Astrocyte (in vitro differentiated cells and primary cell): ENCODE measurements at regions not wholly inside any gene's neighbourhood (a gene's known extent, or its start where the extent isn't known, plus 50 kb on each side); places are given as distances from the start of the nearest gene placed in this dataset.
A peak's percentile ranks its signal among the peaks of the same experiment; 100 is the strongest.

ENCODE experiments used
- DNase-seq: peaks from one replicate; pipeline ENCODE4 v3.0.0-alpha.2; 2010; ENCODE audit warnings: low read depth
- FAIRE-seq: peaks from 2 replicates; lab custom pipeline; 2011; peaks lifted over from hg19 to GRCh38; lab: Jason Lieb, UNC
- H2AFZ ChIP-seq: 2 replicates; pipeline ENCODE4 v1.6.0; 2012; ENCODE audit warnings: low read depth, low read length, inconsistent platforms
- H3K27ac ChIP-seq: 2 replicates; pipeline ENCODE4 v1.5.1; 2011; ENCODE audit warnings: low read depth, low read length, inconsistent platforms
- H3K27me3 ChIP-seq: 2 replicates; pipeline ENCODE4 v1.6.0; 2011; ENCODE audit warnings: low read length, inconsistent platforms; ENCODE audit not compliant: insufficient read depth
- H3K36me3 ChIP-seq: 2 replicates; pipeline ENCODE4 v1.5.1; 2011; ENCODE audit warnings: low read length, inconsistent platforms; ENCODE audit not compliant: insufficient read depth
- H3K4me1 ChIP-seq: 2 replicates; pipeline ENCODE4 v1.5.1; 2011; ENCODE audit warnings: low read length, inconsistent platforms; ENCODE audit not compliant: insufficient read depth
- H3K4me2 ChIP-seq: 2 replicates; pipeline ENCODE4 v1.6.0; 2012; ENCODE audit warnings: low read length, inconsistent platforms
- H3K4me3 ChIP-seq: 2 replicates; pipeline ENCODE4 v1.5.1; 2011; ENCODE audit warnings: low read depth, mild to moderate bottlenecking, low read length, inconsistent platforms; ENCODE audit not compliant: insufficient read depth
- H3K79me2 ChIP-seq: 2 replicates; pipeline ENCODE4 v1.6.0; 2012; ENCODE audit warnings: mild to moderate bottlenecking, low read length, inconsistent platforms; ENCODE audit not compliant: insufficient read depth
- H3K9ac ChIP-seq: 2 replicates; pipeline ENCODE4 v1.6.0; 2012; ENCODE audit warnings: mild to moderate bottlenecking, low read length, inconsistent platforms
- H3K9me3 ChIP-seq: 2 replicates; pipeline ENCODE4 v1.5.1; 2012; ENCODE audit warnings: low read depth, mild to moderate bottlenecking, low read length, inconsistent platforms; ENCODE audit not compliant: insufficient read depth
- H4K20me1 ChIP-seq: 2 replicates; pipeline ENCODE4 v1.6.0; 2012; ENCODE audit warnings: low read length, inconsistent platforms; ENCODE audit not compliant: insufficient read depth
- H3K27ac Mint-ChIP-seq: one replicate; pipeline ENCODE4 v1.8.0; 2021; ENCODE audit warnings: mild to moderate bottlenecking, mixed read lengths; ENCODE audit not compliant: unreplicated experiment
- H3K27me3 Mint-ChIP-seq: one replicate; pipeline ENCODE4 v1.8.0; 2021; ENCODE audit warnings: low read depth, mixed read lengths; ENCODE audit not compliant: unreplicated experiment
- H3K36me3 Mint-ChIP-seq: one replicate; pipeline ENCODE4 v1.8.0; 2021; ENCODE audit warnings: low read depth, mixed read lengths; ENCODE audit not compliant: unreplicated experiment
- H3K4me1 Mint-ChIP-seq: one replicate; pipeline ENCODE4 v1.8.0; 2021; ENCODE audit warnings: low read depth, mixed read lengths; ENCODE audit not compliant: unreplicated experiment
- H3K4me3 Mint-ChIP-seq: one replicate; pipeline ENCODE4 v1.8.0; 2021; ENCODE audit warnings: mild to moderate bottlenecking, moderate library complexity, mixed read lengths; ENCODE audit not compliant: unreplicated experiment
- H3K9me3 Mint-ChIP-seq: one replicate; pipeline ENCODE4 v1.8.0; 2021; ENCODE audit warnings: mild to moderate bottlenecking, mixed read lengths; ENCODE audit not compliant: unreplicated experiment
- EZH2 ChIP-seq: IDR thresholded peaks from 2 replicates; pipeline ENCODE4 v1.6.1; 2012; ENCODE audit warnings: mild to moderate bottlenecking, low read length, inconsistent platforms; ENCODE audit not compliant: insufficient read depth
- TF ChIP-seq, protein P1 (sequence below): IDR thresholded peaks from 2 replicates; pipeline ENCODE4 v1.5.1; 2011; ENCODE audit warnings: low read depth, mild to moderate bottlenecking, inconsistent platforms, low read length, moderate library complexity; ENCODE audit not compliant: insufficient read depth

DNA sequence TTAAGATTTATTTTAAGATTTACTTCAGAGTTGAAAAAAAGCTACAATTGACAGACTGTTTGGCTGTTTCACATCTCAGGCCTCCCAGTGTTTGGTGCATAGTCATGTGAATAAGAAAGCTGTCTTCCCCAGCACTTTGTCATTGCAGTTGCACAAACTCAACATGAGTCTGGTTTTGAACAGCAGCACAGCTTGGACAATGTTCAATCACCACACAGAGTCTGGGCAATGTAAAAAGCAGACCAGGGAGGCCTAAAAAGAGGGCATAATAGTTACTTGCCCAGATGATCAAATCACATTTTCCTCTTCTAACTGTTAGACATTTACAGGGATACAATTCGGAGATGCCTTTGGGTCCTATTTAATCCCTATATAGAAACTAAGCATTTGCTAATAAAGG is 1055.0 kb downstream of the RPA4 start:
- DNase-seq, result no peak
- no peak overlapping the region for H2AFZ ChIP-seq

DNA sequence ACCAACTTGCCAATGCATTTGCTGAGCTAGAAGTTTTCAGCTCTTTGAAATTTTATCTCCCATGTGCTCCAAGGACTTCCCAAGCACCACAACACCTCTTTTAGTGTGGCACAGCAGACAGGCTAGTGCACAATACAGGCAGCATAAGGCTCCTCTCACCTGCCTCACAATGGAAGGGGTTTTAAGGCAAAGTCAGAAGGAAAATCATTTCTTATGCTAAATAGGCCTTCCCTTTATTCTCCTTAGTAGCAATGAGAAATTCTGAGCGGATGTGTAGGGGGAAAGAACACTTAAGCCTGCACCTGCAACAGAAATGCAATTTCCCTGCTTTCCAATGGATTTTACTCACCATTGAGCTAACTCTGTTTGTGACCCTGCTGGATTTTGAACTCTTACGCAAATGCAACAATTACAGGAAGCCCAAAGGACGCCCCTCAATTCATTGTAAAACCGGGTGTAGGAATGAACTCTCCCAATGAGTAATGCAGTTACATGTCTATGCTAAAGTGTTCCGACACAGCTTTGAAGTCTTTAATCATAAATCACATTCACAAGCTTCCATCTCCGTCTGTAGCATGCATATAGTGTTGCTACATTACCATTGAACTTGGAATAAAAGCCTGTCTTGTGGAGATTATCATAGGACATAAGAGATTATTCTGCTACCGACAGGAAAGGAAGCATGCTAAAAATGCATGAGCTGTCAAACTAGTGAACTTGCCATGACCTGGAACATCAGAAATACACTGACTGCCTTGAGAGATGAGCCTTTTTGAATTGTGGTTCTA is 1084.9 kb downstream of the RPA4 start:
- Mint-ChIP-seq H3K27me3 (no peaks in the 10 kb centered on the region), H3K4me3 (no peak overlapping the region), H3K9me3 (no peaks in the 10 kb centered on the region), H3K4me1 (peaks cover 4% of the 10 kb centered on the region), H3K36me3 (no peaks in the 10 kb centered on the region), H3K27ac (no peak overlapping the region)
- Histone ChIP-seq H3K36me3 (no peaks in the 10 kb centered on the region), H3K79me2 (no peaks in the 10 kb centered on the region), H3K4me3 (no peak overlapping the region), H3K27ac (no peak overlapping the region), H4K20me1 (no peaks in the 10 kb centered on the region), H3K9ac (no peak overlapping the region), H3K4me2 (no peak overlapping the region), H3K27me3 (no peaks in the 10 kb centered on the region), H3K4me1 (no peaks in the 10 kb centered on the region), H3K9me3 (no peaks in the 10 kb centered on the region), H2AFZ (no peak overlapping the region)
- TF ChIP-seq, protein P1, sequence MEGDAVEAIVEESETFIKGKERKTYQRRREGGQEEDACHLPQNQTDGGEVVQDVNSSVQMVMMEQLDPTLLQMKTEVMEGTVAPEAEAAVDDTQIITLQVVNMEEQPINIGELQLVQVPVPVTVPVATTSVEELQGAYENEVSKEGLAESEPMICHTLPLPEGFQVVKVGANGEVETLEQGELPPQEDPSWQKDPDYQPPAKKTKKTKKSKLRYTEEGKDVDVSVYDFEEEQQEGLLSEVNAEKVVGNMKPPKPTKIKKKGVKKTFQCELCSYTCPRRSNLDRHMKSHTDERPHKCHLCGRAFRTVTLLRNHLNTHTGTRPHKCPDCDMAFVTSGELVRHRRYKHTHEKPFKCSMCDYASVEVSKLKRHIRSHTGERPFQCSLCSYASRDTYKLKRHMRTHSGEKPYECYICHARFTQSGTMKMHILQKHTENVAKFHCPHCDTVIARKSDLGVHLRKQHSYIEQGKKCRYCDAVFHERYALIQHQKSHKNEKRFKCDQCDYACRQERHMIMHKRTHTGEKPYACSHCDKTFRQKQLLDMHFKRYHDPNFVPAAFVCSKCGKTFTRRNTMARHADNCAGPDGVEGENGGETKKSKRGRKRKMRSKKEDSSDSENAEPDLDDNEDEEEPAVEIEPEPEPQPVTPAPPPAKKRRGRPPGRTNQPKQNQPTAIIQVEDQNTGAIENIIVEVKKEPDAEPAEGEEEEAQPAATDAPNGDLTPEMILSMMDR, result no peak
- no peak for TF ChIP-seq EZH2
- FAIRE-seq, result peak; percentile 17
- DNase-seq, result no peak

More for the DNA sequence above, 1055.0 kb downstream of the RPA4 start:
- H4K20me1 ChIP-seq, result no peaks in the 10 kb centered on the region
- no peaks in the 10 kb centered on the region for H3K4me1 Mint-ChIP-seq
- no peaks in the 10 kb centered on the region for H3K27me3 ChIP-seq
- H3K4me1 ChIP-seq, result no peaks in the 10 kb centered on the region
- peak; percentile 37 for FAIRE-seq
- H3K27ac Mint-ChIP-seq, result no peak overlapping the region
- no peak overlapping the region for H3K4me3 Mint-ChIP-seq
- no peak overlapping the region for H3K4me3 ChIP-seq
- no peaks in the 10 kb centered on the region for H3K9me3 ChIP-seq
- H3K4me2 ChIP-seq, result no peak overlapping the region
- H3K9ac ChIP-seq, result no peak overlapping the region
- H3K79me2 ChIP-seq, result no peaks in the 10 kb centered on the region
- H3K36me3 Mint-ChIP-seq, result no peaks in the 10 kb centered on the region
- no peaks in the 10 kb centered on the region for H3K9me3 Mint-ChIP-seq
- TF ChIP-seq, protein P1, result no peak
- TF ChIP-seq EZH2, result no peak
- H3K27me3 Mint-ChIP-seq, result peaks cover 3% of the 10 kb centered on the region
- H3K27ac ChIP-seq, result no peak overlapping the region
- H3K36me3 ChIP-seq, result no peaks in the 10 kb centered on the region

DNA sequence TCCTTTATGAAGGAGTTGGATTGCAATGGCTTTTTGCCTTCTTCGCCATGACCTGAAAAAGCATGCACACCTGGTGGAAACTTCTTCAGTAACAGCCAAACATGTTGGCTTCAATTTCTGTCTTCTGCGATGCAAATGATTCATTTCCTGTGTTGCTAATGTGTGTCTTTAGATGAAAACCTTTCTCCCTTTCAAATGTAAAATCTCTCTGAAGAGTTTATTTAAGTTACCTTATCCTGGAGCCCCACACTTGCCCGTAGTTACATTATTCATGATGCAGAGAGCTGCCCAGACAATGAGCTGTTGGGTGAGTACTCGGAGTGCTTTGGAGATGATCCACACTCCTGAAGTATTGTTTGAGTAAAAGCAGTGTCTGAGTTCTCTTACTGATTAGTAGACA is 1100.9 kb downstream of the RPA4 start:
- peak overlapping the region; percentile 30 for H3K4me2 ChIP-seq
- H3K4me3 Mint-ChIP-seq, result peak overlapping the region; percentile 31
- H3K4me3 ChIP-seq, result no peak overlapping the region
- H3K36me3 Mint-ChIP-seq, result no peaks in the 10 kb centered on the region
- peaks cover 8% of the 10 kb centered on the region for H3K4me1 Mint-ChIP-seq
- H4K20me1 ChIP-seq, result no peaks in the 10 kb centered on the region
- no peaks in the 10 kb centered on the region for H3K79me2 ChIP-seq
- H3K27ac ChIP-seq, result no peak overlapping the region
- H3K27me3 ChIP-seq, result no peaks in the 10 kb centered on the region
- no peaks in the 10 kb centered on the region for H3K4me1 ChIP-seq
- no peak overlapping the region for H2AFZ ChIP-seq
- H3K9ac ChIP-seq, result no peak overlapping the region
- no peaks in the 10 kb centered on the region for H3K36me3 ChIP-seq
- peak overlapping the region; percentile 77 for H3K27ac Mint-ChIP-seq
- H3K27me3 Mint-ChIP-seq, result no peaks in the 10 kb centered on the region
- TF ChIP-seq EZH2, result no peak
- TF ChIP-seq, protein P1, result no peak
- FAIRE-seq (peak; percentile 84), DNase-seq (peak; percentile 45)
- no peaks in the 10 kb centered on the region for H3K9me3 Mint-ChIP-seq
- H3K9me3 ChIP-seq, result no peaks in the 10 kb centered on the region
